AG10803 (cell line): ENCODE measurements at regions not wholly inside any gene's neighbourhood (a gene's known extent, or its start where the extent isn't known, plus 50 kb on each side); places are given as distances from the start of the nearest gene placed in this dataset.

Experiments used
- DNase-seq: peaks from one replicate; pipeline ENCODE4 v3.0.0; 2010; ENCODE audit warnings: low read depth
- H3K4me3 ChIP-seq: 2 replicates; pipeline ENCODE4 v1.5.1; 2011; ENCODE audit warnings: mild to moderate bottlenecking, low read length, control low read depth
- CTCF ChIP-seq: conservative IDR thresholded peaks from 2 replicates; pipeline ENCODE4 v1.5.1; 2011; ENCODE audit warnings: mild to moderate bottlenecking, low read length, control low read depth, inconsistent platforms

GRCh38 chr16:8229011-8229520 is 361.2 kb downstream of the TMEM114 start:
- no peak for DNase-seq
- no peak for TF ChIP-seq CTCF
- no peak overlapping the region for H3K4me3 ChIP-seq

- H3K4me3 ChIP-seq = no peak overlapping the region
- DNase-seq = no peak
- no peak for TF ChIP-seq CTCF
Measured at GRCh38 chr16:8217201-8217600, 373.1 kb downstream of the TMEM114 start.

- DNase-seq = no peak
Measured at GRCh38 chr16:8204769-8205168, 385.5 kb downstream of the TMEM114 start.

GRCh38 chr16:8204096-8204495 is 386.2 kb downstream of the TMEM114 start:
- no peak for TF ChIP-seq CTCF
- no peak for DNase-seq
- no peak overlapping the region for H3K4me3 ChIP-seq

More at GRCh38 chr16:8204769-8205168, 385.5 kb downstream of the TMEM114 start:
- no peak overlapping the region for H3K4me3 ChIP-seq
- no peak for TF ChIP-seq CTCF

- no peak overlapping the region for H3K4me3 ChIP-seq
- no peak for TF ChIP-seq CTCF
- DNase-seq = no peak
Measured at GRCh38 chr16:8203101-8203500, 387.2 kb downstream of the TMEM114 start.

GRCh38 chr16:8200839-8201238 is 389.5 kb downstream of the TMEM114 start:
- no peak overlapping the region for H3K4me3 ChIP-seq
- TF ChIP-seq CTCF = no peak
- DNase-seq = no peak

GRCh38 chr16:8199390-8199789 is 390.9 kb downstream of the TMEM114 start:
- H3K4me3 ChIP-seq = no peak overlapping the region
- no peak for DNase-seq
- no peak for TF ChIP-seq CTCF
